DMS153 (cell line): ENCODE measurements at regions not wholly inside any gene's neighbourhood (a gene's known extent, or its start where the extent isn't known, plus 50 kb on each side); places are given as distances from the start of the nearest gene placed in this dataset.

ENCODE experiments used
- DNase-seq: peaks from one replicate; lab custom pipeline; 2025; lab: John Stamatoyannopoulos, UW

- DNase-seq: no peak
Observed at GRCh38 chr4:11534623-11535302, 106.1 kb upstream of the HS3ST1 start.

- DNase-seq: no peak
Observed at GRCh38 chr4:11532138-11532537, 103.4 kb upstream of the HS3ST1 start.

- no peak for DNase-seq
Observed at GRCh38 chr4:11529625-11530201, 101.0 kb upstream of the HS3ST1 start.

- DNase-seq: no peak
Observed at GRCh38 chr4:11525085-11525484, 96.4 kb upstream of the HS3ST1 start.

DNA sequence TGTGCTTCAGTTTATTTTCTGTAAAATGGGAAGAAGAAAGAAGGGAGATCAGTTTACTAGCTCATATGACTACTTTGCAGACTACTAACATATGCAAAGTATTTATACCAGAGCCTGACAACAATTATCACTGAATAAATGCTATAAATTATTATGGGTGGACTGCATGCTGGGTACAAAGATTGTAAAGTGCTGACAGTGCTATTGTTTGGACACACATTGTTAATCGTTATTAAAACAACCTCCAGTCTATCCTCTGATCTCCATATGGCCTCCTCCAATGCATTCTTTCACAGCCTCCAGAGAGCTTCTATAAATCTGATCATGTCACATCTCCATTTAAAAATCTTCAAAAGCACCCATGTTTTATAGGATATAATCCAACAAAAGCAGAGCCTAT is 90.1 kb upstream of the HS3ST1 start:
- no peak for DNase-seq

DNA sequence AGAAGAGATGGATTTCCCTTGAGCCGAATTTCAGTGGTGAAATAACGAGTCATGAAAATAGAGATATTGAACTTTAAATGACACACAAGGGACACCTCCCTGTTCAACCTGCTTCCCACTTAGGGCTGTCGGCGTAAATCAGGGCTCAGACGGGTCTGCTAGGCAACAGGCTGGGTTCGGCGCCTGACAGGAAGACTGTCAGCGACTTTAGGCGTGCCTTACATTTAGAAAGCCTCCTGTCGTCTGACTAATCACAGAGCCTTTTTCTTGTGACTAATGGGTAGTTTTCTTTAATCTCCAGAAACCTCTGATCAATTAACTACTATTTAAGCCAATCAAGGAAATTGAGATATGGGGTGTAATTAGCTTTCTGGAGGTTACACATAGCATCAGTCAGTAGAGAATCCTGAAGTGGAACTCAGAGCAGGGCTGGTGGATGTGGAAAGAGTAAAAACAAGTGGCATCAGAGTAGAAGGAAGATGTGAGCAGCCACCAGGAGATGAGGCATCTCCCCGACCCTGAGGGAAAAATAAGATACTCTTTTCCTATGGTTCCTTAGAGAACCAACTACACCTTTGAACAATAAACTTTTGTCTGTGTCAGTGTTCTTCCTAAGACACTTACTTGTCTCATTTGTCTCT is 86.2 kb upstream of the HS3ST1 start:
- no peak for DNase-seq

- DNase-seq: no peak
Observed at GRCh38 chr4:11514003-11514402, 85.3 kb upstream of the HS3ST1 start.

- no peak for DNase-seq
Observed at GRCh38 chr4:11512871-11513270, 84.2 kb upstream of the HS3ST1 start.

GRCh38 chr4:11511321-11511720 is 82.6 kb upstream of the HS3ST1 start:
- no peak for DNase-seq

GRCh38 chr4:11507920-11508319 is 79.2 kb upstream of the HS3ST1 start:
- no peak for DNase-seq

DNA sequence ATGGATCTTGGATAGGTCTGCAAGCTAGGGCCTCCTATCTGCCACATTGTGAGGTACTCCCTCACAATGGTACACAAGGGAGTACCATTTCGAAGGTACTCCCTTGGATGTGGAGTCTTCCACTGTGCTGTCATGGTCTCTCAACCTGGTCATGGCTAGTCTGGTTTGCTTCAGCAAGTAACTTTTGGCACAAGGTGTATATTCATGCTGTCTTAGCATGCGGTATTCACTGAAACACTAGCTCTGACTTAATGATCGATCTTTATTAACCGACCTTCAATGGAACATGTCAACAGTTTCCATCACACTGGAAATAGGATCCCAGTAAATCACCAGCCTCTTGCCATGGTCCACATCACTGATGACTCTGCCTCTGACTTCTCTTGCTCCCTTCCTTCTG is 77.5 kb upstream of the HS3ST1 start:
- no peak for DNase-seq

DNA sequence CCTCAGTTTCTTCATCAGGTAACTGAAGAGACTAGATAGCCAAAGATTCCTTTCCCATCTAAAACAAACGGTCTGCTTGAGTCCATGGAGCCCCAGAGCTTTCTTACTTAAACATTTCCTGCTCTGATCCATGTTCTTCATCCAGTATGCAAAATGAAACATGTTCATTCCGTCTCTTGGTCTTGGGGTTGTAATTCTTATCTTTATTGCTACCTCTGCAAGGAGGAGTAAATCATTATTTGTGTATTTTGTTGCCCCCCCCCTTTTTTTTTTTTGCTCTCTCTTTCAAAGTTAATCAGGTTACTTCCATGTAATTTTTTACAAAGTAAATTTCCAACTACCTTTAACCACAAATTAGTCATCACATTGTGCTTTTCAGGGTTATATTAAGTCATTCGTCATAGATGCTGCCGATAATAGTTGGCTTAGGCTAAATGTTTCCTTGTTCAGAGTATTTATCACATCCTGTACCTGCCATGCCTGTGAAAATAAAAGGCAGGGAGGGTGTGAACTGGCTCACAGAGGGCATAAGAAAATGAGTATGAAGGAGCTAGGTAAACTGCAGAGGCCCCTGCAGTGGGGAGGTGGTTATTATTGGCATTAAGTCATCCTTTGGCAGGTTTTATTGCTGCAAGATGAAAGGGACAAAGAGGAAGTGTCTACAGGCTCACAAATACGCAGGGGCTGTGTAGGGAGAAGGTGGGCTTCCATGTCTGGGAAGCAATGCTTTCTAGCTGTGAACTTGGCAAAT is 76.7 kb upstream of the HS3ST1 start:
- peak; percentile 67 for DNase-seq

DNA sequence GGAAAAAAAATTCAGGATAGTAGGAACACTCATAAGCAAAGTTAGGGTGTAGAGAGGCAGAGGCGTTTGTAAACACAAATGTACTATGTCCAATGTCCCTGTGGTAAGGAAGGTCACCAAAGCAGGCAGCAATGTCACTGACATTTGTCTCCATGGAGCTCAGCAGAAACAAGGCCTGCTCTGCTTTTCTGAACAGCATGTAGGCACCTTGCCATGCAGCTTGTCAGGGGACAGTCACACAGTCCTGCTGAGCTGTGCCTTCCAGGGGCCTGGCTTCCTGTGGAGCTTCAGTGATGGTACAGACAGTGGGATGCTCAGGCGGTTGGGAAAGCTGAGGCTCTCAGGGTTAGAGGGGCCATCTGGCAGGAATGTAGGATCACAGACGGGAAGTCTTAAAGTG is 74.5 kb upstream of the HS3ST1 start:
- DNase-seq: no peak

- no peak for DNase-seq
Observed at GRCh38 chr4:11497972-11498371, 69.3 kb upstream of the HS3ST1 start.

GRCh38 chr4:11497212-11497806 is 68.6 kb upstream of the HS3ST1 start:
- no peak for DNase-seq

DNA sequence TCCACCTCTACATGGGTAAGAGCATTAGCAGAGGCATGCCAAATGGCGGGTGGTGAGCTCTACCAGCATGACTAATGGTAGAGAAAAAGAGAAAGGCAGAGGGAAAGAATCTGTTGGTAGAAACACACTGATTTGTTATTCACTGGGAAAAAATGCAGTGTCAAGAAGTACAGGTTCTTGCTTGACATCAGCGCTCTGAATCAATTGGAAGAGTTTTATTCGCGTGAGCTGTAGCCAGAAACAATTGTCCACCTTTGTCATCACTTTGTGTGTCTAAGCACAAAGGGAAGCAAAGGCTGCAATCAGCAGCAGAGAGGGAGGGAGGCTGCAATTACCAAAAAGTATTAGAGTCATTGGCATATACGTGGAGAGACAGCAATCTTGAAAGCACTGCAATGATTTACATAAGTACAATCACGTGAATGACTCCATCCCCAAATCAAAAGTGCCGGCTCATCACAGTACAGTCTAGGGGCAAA is 67.7 kb upstream of the HS3ST1 start:
- DNase-seq: no peak

GRCh38 chr4:11495818-11496217 is 67.1 kb upstream of the HS3ST1 start:
- DNase-seq: no peak

DNA sequence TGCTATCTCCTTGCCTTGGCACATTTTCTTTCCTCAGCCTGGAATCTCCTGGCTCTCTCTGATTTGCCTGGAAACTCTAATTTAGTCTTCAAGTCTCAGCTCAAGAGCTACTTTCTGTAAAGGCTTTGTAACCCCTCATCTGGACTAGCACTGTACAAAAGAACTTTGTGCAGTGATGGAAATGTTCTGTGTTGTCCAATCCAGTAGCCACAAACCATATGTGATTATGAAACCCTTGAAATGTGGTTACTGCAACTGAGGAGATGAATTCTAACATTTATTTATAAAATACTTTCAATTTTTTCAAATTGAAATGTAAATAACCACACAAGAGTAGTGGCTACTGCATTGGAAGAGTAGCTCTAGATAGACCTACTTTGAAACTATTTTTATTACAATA is 66.6 kb upstream of the HS3ST1 start:
- DNase-seq: no peak

DNA sequence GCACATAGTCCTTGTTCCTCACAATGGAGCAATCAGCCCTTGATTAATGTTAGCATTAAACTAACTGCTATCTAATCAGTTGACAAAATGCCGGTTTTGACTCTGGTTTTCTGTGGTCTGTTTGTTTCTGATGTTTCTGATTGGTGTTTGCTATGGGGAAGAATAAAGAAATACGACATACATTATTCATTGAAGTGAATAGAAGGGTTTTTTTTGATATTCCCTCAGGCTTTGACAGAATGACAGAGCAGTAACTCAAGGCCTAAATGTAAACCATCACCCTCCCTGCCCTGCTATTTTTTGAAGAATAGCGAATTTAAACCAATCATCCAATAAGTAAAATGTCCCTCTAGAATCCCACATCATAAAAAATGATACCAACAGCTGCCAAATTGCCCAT is 65.5 kb upstream of the HS3ST1 start:
- DNase-seq: no peak

DNA sequence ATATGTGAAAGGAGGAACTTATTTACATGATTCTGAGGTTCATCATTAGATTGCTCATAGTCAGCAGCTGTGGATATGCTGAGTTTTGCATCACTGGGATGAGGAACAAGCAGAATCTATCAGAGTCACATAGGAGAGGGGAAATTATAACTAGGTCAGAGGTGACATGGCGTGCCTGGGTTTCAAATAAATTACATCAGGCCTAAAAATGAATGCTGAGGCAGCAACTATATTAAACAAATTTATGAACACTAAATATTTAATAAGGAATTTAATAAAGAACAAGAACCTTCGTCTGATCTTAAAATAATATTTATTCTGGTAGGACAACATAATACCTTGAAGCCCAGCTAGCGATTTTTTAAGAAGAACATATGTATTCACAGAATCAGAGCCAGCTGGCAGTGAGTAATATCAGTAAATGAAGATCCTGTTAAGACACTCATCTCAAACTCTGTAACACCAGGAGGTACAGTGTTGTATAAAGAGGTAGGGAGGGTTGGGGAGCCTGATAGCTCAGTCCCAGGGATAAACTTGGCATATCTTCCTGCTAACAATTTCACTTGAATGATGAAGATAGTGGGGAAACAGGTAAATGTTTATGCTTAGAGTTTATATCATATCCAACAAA is 60.9 kb upstream of the HS3ST1 start:
- DNase-seq: no peak

GRCh38 chr4:11488657-11489452 is 60.2 kb upstream of the HS3ST1 start:
- DNase-seq: no peak
